HCT116 (cell line): ENCODE measurements at regions not wholly inside any gene's neighbourhood (a gene's known extent, or its start where the extent isn't known, plus 50 kb on each side); places are given as distances from the start of the nearest gene placed in this dataset.

Source experiments
- ATAC-seq: fragments of 200-7000 bp; cut with Tn5 transposase; 2 replicates; pipeline ENCODE4 v1.9.1; 2020; ENCODE audit warnings: mild to moderate bottlenecking, moderate library complexity
- BruUV-seq: library from RNA; stranded (reverse); fragments of 400-500 nt; replicated peaks from 2 replicates; lab custom pipeline; 2021; lab: Mats Ljungman, UMichigan
- CTCF ChIA-PET: fragments of 300-600 bp; sonication (Branson Sonifier 250); formaldehyde crosslinking; loops from one replicate; lab custom pipeline; 2021; ENCODE audit warnings: antibody characterized with exemption; lab: Charles Lee
- POLR2A ChIA-PET: fragments of 300-600, 350-600 bp; sonication (Branson Sonifier 250); formaldehyde crosslinking; loops from one replicate; lab custom pipeline; 2021; ENCODE audit warnings: antibody characterized with exemption; lab: Charles Lee
- RAD21 ChIA-PET, 2 experiments: fragments of 300-600 bp; sonication (Branson Sonifier 250); formaldehyde crosslinking; loops; one replicate each; lab custom pipeline; 2023; ENCODE audit warnings: low total read pairs in 2 of 2; ENCODE audit not compliant: uncharacterized antibody in 2 of 2, unreplicated experiment in 2 of 2, low non-redundant PET in 1 of 2; lab: Charles Lee
- DNase-seq: peaks from one replicate; pipeline ENCODE4 v3.0.0-alpha.2; 2010; ENCODE audit warnings: low read depth, low spot score
- H2AFZ ChIP-seq: fragments of 200-600 bp; shearing (Covaris generic), sonication (generic); 2 replicates; pipeline ENCODE4 v1.6.1; 2017; ENCODE audit warnings: low read depth, mixed run types, mixed read lengths, antibody characterized with exemption, low read length; ENCODE audit not compliant: poor library complexity, severe bottlenecking
- H3K27ac ChIP-seq: 2 replicates; pipeline ENCODE4 v1.5.1; 2012; ENCODE audit warnings: low read depth, low read length
- H3K27me3 ChIP-seq: fragments of 200-600 bp; sonication (generic); 2 replicates; pipeline ENCODE4 v1.6.1; 2016; ENCODE audit warnings: mixed run types, low read length, mixed read lengths; ENCODE audit not compliant: insufficient read depth
- H3K36me3 ChIP-seq, 2 experiments: fragments of 200-500 bp in 1 of 2; fragments of 200-600 bp in 1 of 2; sonication (Bioruptor generic) in 1 of 2; sonication (generic) in 1 of 2; 2 replicates each; pipeline versions ENCODE4 v1.5.1 to v1.6.1; 2014 to 2016; ENCODE audit warnings: low read length in 2 of 2, inconsistent platforms in 1 of 2, mixed read lengths in 1 of 2, mixed run types in 1 of 2; ENCODE audit not compliant: insufficient read depth in 2 of 2, control insufficient read depth in 1 of 2
- H3K4me1 ChIP-seq, 2 experiments: fragments of 200-600 bp in 1 of 2; sonication (generic) in 1 of 2; 2 replicates each; pipeline versions ENCODE4 v1.5.1 to v1.6.1; 2012 to 2017; ENCODE audit warnings: low read length in 2 of 2, inconsistent platforms in 1 of 2, mild to moderate bottlenecking in 1 of 2, mixed read lengths in 1 of 2, mixed run types in 1 of 2, moderate library complexity in 1 of 2; ENCODE audit not compliant: insufficient read depth in 2 of 2, control insufficient read depth in 1 of 2
- H3K4me2 ChIP-seq: fragments of 200-600 bp; sonication (generic); 2 replicates; pipeline ENCODE4 v1.6.1; 2017; ENCODE audit warnings: mixed run types, low read length, mixed read lengths
- H3K4me3 ChIP-seq, 2 experiments: fragments of 200-600 bp in 1 of 2; sonication (generic) in 1 of 2; replicated peaks in 1 of 2; 2 replicates each; pipeline ENCODE4 v1.5.1; 2011 to 2016; ENCODE audit warnings: low read length in 2 of 2, control low read depth in 1 of 2, low read depth in 1 of 2, mild to moderate bottlenecking in 1 of 2, mixed read lengths in 1 of 2, mixed run types in 1 of 2
- H3K79me2 ChIP-seq: fragments of 200-600 bp; sonication (generic); 2 replicates; pipeline ENCODE4 v1.6.1; 2017; ENCODE audit warnings: mild to moderate bottlenecking, mixed run types, low read length, moderate library complexity, mixed read lengths; ENCODE audit not compliant: insufficient read depth
- H3K9ac ChIP-seq: fragments of 200-600 bp; sonication (generic); 2 replicates; pipeline ENCODE4 v1.6.1; 2016; ENCODE audit warnings: low read length, mixed read lengths
- H3K9me2 ChIP-seq: fragments of 200-600 bp; sonication (generic), shearing (Covaris generic); 2 replicates; pipeline ENCODE4 v1.6.1; 2017; ENCODE audit warnings: mixed run types, mild to moderate bottlenecking, moderate library complexity; ENCODE audit not compliant: insufficient read depth
- H3K9me3 ChIP-seq, 2 experiments: fragments of 200-500 bp in 1 of 2; fragments of 200-600 bp in 1 of 2; sonication (Bioruptor generic) in 1 of 2; sonication (generic) in 1 of 2; 2 replicates each; pipeline ENCODE4 v1.6.1; 2014 to 2017; ENCODE audit warnings: low read length in 2 of 2, mixed read lengths in 2 of 2, inconsistent platforms in 1 of 2, low read depth in 1 of 2, mild to moderate bottlenecking in 1 of 2, mixed run types in 1 of 2, moderate library complexity in 1 of 2; ENCODE audit not compliant: control insufficient read depth in 1 of 2, insufficient read depth in 1 of 2
- H4K20me1 ChIP-seq: fragments of 200-600 bp; sonication (generic), shearing (Covaris generic); 2 replicates; pipeline ENCODE4 v1.6.1; 2017; ENCODE audit warnings: mixed run types, mild to moderate bottlenecking, moderate library complexity; ENCODE audit not compliant: insufficient read depth
- ATF3 ChIP-seq: IDR thresholded peaks from 2 replicates; pipeline ENCODE4 v1.6.1; 2012
- EZH2 ChIP-seq: fragments of 200-600 bp; sonication (generic); IDR thresholded peaks from 2 replicates; pipeline ENCODE4 v1.6.1; 2017; ENCODE audit warnings: antibody characterized with exemption, mixed run types
- POLR2AphosphoS5 ChIP-seq: IDR thresholded peaks from 2 replicates; pipeline ENCODE4 v1.6.1; 2011; ENCODE audit warnings: mild to moderate bottlenecking, low read depth, low read length, moderate library complexity
- SIN3A ChIP-seq: IDR thresholded peaks from 2 replicates; pipeline ENCODE4 v1.6.1; 2012; ENCODE audit warnings: low read depth
- SRF ChIP-seq: IDR thresholded peaks from 2 replicates; pipeline ENCODE4 v1.6.1; 2012; ENCODE audit warnings: low read depth
- ZNF274 ChIP-seq: fragments of 200-500 bp; sonication (Bioruptor generic); IDR thresholded peaks from 2 replicates; pipeline ENCODE4 v1.6.1; 2014; ENCODE audit warnings: mild to moderate bottlenecking, low read depth, low read length, inconsistent platforms
- intact Hi-C: fragments of 100-400 bp; cut with micrococcal nuclease; formaldehyde crosslinking; loops from 2 replicates; pipeline ENCODE4 v1.10.0; 2022
- TF ChIP-seq, protein P1 (sequence below), 3 experiments: fragments of 200-600 bp in 1 of 3; sonication (generic) in 1 of 3; IDR thresholded peaks in 2 of 3; conservative IDR thresholded peaks in 1 of 3; 2 replicates each; pipeline ENCODE4 v1.5.1; 2012 to 2017; ENCODE audit warnings: low read depth in 2 of 3, low read length in 2 of 3, antibody characterized with exemption in 1 of 3, borderline replicate concordance in 1 of 3, control low read depth in 1 of 3, mild to moderate bottlenecking in 1 of 3, mixed read lengths in 1 of 3, mixed run types in 1 of 3, moderate library complexity in 1 of 3; ENCODE audit not compliant: insufficient read depth in 1 of 3

- Histone ChIP-seq H3K79me2 (no peaks in the 10 kb centered on the region), H3K4me3 (no peak overlapping the region), H4K20me1 (no peaks in the 10 kb centered on the region), H3K36me3 (no peaks in the 10 kb centered on the region), H3K9ac (no peak overlapping the region), H3K27ac (no peak overlapping the region), H3K9me2 (no peaks in the 10 kb centered on the region), H3K9me3 (no peaks in the 10 kb centered on the region), H3K4me2 (no peak overlapping the region), H3K4me1 (no peaks in the 10 kb centered on the region), H2AFZ (no peak overlapping the region), H3K27me3 (no peaks in the 10 kb centered on the region)
- intact Hi-C loops, result no loop called here
- POLR2A ChIA-PET, result no interaction called here
- CTCF ChIA-PET, result interaction anchor here (1.0 to 2.4 kb wide), 3 partner anchors 9 to 17 kb away, joined by 3 to 23 read pairs (median 3); no protein-coding TSS in a partner anchor
- no peak for ATAC-seq
- no TSS peak for BruUV-seq
- RAD21 ChIA-PET, result no interaction called here
- no peak for DNase-seq
- TF ChIP-seq SRF (no peak), EZH2 (no peak), ZNF274 (no peak)
- TF ChIP-seq, protein P1, sequence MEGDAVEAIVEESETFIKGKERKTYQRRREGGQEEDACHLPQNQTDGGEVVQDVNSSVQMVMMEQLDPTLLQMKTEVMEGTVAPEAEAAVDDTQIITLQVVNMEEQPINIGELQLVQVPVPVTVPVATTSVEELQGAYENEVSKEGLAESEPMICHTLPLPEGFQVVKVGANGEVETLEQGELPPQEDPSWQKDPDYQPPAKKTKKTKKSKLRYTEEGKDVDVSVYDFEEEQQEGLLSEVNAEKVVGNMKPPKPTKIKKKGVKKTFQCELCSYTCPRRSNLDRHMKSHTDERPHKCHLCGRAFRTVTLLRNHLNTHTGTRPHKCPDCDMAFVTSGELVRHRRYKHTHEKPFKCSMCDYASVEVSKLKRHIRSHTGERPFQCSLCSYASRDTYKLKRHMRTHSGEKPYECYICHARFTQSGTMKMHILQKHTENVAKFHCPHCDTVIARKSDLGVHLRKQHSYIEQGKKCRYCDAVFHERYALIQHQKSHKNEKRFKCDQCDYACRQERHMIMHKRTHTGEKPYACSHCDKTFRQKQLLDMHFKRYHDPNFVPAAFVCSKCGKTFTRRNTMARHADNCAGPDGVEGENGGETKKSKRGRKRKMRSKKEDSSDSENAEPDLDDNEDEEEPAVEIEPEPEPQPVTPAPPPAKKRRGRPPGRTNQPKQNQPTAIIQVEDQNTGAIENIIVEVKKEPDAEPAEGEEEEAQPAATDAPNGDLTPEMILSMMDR (IDR thresholded peaks at IDR 0.05 in 2 of 3, conservative IDR thresholded peaks at IDR 0.05 in 1 of 3; ENCODE audit: borderline replicate concordance in 1 of 3, insufficient read depth in 1 of 3, low read depth in 2 of 3, low read length in 2 of 3), result no peak
These were observed 103.1 kb upstream of the DGKB start for GRCh38 chr7:15005672-15006071.

DNA sequence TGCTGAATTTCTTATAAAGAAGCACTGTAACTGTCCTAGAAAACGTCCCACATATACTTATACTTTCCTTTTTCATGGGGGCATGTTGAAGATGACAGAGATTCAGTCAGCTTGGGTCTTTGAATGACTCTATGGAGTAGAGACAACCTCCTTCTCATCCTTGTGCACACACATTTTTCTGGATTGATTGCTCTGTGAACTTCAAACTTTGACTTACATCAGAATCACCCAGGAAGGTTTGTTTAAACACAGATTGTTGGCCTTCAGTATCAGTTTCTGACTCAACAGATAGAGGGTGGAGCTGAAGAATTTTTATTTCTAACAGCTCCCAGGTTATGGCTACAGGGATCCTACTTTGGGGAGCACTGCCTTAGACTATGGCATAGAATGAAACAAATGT, 97.6 kb upstream of the DGKB start:
- ATAC-seq, result no peak
- intact Hi-C loops, result no loop called here
- no peak overlapping the region for H2AFZ ChIP-seq
- DNase-seq, result no peak
- H3K9ac ChIP-seq, result no peak overlapping the region
- RAD21 ChIA-PET, result no interaction called here
- TF ChIP-seq SIN3A (no peak), POLR2AphosphoS5 (no peak), ATF3 (no peak), SRF (no peak)
- TF ChIP-seq, protein P1 (IDR thresholded peaks at IDR 0.05 in 2 of 3, conservative IDR thresholded peaks at IDR 0.05 in 1 of 3; ENCODE audit: borderline replicate concordance in 1 of 3, insufficient read depth in 1 of 3, low read depth in 2 of 3, low read length in 2 of 3), result no peak
- TF ChIP-seq, all 23 proteins: peak for 0
- no TSS peak for BruUV-seq
- H3K4me1 ChIP-seq, result no peaks in the 10 kb centered on the region
- H3K9me3 ChIP-seq, result no peaks in the 10 kb centered on the region
- no peak overlapping the region for H3K4me3 ChIP-seq
- ChIA-PET CTCF (no interaction called here), POLR2A (no interaction called here)
- no peaks in the 10 kb centered on the region for H3K27me3 ChIP-seq
- no peak overlapping the region for H3K27ac ChIP-seq
- H3K9me2 ChIP-seq, result no peaks in the 10 kb centered on the region
- no peak overlapping the region for H3K4me2 ChIP-seq
- H3K79me2 ChIP-seq, result no peaks in the 10 kb centered on the region
- H3K36me3 ChIP-seq, result no peaks in the 10 kb centered on the region
- no peaks in the 10 kb centered on the region for H4K20me1 ChIP-seq
